Neural cell (in vitro differentiated cells): ENCODE measurements at regions not wholly inside any gene's neighbourhood (a gene's known extent, or its start where the extent isn't known, plus 50 kb on each side); places are given as distances from the start of the nearest gene placed in this dataset.

Source experiments
- CTCF ChIP-seq: fragments of 450-650 bp; IDR thresholded peaks from 2 replicates; pipeline ENCODE4 v1.5.1; 2014; ENCODE audit warnings: antibody characterized with exemption, mild to moderate bottlenecking, moderate library complexity; ENCODE audit not compliant: poor library complexity, severe bottlenecking
- EP300 ChIP-seq: fragments of 450-650 bp; conservative IDR thresholded peaks from 2 replicates; pipeline ENCODE4 v1.6.1; 2014; ENCODE audit warnings: antibody characterized with exemption, mild to moderate bottlenecking, moderate library complexity; ENCODE audit not compliant: poor library complexity, severe bottlenecking
- EZH2 ChIP-seq: fragments of 200-600, 300-800 bp; shearing (Covaris generic), sonication (generic); IDR thresholded peaks from 2 replicates; pipeline ENCODE4 v1.6.1; 2014; ENCODE audit warnings: antibody characterized with exemption, low read length, borderline replicate concordance, mild to moderate bottlenecking; ENCODE audit not compliant: insufficient read depth, poor library complexity, severe bottlenecking
- POLR2AphosphoS5 ChIP-seq: IDR thresholded peaks from 2 replicates; pipeline ENCODE4 v1.6.1; 2012
- SMC3 ChIP-seq: fragments of 450-650 bp; conservative IDR thresholded peaks from 2 replicates; pipeline ENCODE4 v1.6.1; 2014; ENCODE audit warnings: antibody characterized with exemption, mild to moderate bottlenecking, moderate library complexity; ENCODE audit not compliant: poor library complexity

DNA sequence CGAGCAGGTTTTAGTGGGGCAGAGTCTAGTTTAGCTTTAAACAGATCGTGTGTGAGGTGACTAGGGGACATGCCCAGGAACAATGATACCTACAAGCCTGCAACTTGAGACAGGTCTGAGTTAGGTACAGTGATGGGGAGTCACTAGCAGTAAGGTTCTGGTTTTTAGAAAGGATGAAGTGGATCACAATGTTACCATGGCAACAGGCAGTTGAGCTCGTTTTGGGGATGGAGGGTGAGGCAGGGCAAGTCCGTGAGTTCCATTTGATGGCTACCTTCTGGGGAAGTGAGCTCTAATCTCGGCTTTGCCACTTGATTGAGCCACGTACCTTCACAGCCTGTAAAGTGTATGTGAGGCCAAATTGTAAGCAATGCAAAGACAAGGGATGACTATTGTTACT is 76.0 kb upstream of the GTF3A start:
- no peak for TF ChIP-seq CTCF
- TF ChIP-seq POLR2AphosphoS5: no peak
- TF ChIP-seq EZH2: no peak
- TF ChIP-seq EP300: no peak
- TF ChIP-seq SMC3: no peak
